Activated CD4-positive, alpha-beta T cell treated with anti-CD3 and anti-CD28 coated beads, Interleukin-2, amount 50 U/mL, for 4 hours (primary cell): ENCODE measurements at regions not wholly inside any gene's neighbourhood (a gene's known extent, or its start where the extent isn't known, plus 50 kb on each side); places are given as distances from the start of the nearest gene placed in this dataset.

Experiments used
- DNase-seq, 2 experiments: peaks; one replicate each; pipeline ENCODE4 v3.0.0-alpha.2; 2020

DNA sequence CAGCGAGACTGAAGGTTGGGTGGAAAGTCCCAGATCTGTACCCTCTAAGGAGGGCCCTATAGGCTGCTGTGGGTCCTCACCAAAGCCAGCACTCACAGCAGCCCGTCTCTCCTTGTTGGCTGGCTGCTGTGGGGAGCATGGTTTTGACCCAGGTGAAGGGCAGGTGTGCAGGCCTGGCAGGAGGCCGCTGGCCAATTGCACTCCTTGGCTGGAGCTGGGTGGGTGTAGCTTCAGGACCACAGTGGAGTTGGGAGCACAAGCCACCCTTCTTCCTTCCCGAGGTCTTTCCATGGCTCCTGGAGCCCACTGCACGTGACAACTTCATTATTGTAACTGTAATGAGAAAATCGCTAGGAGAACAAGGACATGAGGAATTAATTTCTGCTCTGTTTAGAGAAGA is 287.7 kb upstream of the FOXQ1 start:
- DNase-seq: no peak

GRCh38 chr6:1023229-1023628 is 288.7 kb upstream of the FOXQ1 start:
- no peak for DNase-seq

GRCh38 chr6:1022719-1023118 is 289.2 kb upstream of the FOXQ1 start:
- no peak for DNase-seq

DNA sequence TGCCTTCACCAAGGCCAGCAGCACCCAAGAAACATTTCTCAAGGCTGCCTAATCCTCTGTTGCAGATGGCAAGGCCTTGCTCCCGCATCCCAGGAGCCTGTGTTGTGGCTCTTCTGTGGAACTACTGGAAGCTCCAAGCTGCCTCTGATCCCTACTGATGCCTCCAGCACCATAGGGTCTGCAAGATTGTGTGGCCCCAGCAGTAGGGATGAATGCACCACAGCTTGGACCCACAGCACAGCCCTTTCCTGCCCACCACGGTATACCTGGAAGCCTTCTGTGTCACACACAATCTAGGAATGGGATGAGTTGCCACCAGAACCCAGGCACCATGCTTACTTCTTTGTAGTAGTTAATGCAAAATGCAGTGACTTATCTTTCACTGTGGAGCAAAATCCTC is 291.1 kb upstream of the FOXQ1 start:
- no peak for DNase-seq

- DNase-seq: no peak
Measured at GRCh38 chr6:1020133-1020532, 291.8 kb upstream of the FOXQ1 start.

DNA sequence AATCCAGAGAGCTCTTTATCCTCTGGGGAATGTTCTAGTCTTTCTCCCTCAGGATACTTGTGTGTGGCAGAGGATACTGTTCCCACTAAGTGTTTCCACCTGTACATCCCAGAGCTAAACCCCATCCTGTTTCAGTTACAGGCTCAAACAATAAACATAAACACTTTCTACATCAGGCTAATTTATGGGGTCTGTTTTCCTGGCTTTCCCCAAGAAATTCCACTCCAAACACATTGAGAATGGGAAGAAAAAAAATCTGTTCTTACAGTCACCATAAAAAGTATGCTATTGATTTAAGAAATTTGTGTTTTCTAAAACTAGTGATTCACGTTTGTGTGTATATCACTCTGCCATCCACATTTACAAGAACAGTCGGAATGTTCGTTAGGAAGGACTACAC is 293.9 kb upstream of the FOXQ1 start:
- DNase-seq: no peak

DNA sequence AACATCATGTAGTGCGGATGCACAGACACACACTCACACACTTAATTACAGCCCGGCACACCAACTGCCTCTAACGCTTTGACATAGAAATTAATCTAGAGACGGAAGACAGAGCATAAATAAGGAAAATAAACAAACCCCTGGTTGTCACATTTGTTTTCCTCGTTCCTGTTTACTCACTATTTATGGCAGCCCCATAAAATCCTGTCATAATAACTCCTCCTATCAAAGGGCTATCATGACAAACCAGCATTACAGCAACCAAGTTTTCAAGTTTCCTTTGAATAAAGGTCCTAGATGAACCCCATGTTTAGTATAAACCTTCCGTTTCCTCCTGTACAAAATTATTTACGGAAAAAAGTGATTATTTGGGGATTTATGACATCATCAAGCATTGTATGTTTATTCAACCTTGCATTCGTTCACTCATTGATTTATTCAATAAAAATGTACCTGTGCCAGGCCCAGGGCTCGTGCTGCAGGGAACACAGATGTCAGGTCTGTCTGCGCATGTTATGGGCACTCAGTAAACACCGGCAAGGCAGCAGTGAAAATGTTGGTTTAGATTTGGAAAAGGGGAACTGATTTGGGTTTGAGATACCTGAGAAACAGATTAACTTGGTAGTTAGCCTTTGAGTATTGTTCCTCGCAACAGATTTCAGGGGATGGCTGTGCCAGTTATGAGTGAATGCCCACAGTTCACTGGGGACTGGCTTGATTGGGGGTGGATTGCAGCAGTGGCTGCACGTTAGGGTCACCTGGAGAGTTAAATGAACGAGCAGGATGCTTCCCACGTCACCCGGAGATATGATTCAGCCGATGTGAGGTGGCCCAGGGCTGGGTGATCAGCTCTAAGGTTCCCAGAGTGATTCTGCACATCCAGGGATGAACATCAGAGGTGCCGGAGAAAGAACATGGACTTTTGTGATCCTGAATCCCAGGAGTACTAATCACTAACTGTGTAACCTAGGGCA is 295.3 kb upstream of the FOXQ1 start:
- DNase-seq: no peak

- DNase-seq: no peak
Measured at GRCh38 chr6:1015825-1016224, 296.1 kb upstream of the FOXQ1 start.

DNA sequence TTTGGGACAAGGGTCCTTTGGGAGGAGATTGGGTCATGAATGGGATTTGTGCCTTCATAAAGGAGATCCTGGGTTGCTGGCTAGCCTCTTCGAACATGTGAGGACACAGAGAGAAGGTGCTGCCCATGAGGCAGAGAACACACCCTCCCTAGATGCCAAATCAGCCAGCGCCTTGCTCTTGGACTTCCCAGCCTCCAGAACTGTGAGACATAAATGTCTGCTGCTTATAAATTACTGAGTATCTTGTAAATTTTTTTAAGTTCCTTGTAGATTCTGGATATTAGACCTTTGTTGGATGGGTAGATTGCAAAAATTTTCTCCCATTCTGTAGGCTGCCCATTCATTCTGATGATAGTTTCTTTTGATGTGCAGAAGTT is 297.5 kb upstream of the FOXQ1 start:
- DNase-seq: no peak

DNA sequence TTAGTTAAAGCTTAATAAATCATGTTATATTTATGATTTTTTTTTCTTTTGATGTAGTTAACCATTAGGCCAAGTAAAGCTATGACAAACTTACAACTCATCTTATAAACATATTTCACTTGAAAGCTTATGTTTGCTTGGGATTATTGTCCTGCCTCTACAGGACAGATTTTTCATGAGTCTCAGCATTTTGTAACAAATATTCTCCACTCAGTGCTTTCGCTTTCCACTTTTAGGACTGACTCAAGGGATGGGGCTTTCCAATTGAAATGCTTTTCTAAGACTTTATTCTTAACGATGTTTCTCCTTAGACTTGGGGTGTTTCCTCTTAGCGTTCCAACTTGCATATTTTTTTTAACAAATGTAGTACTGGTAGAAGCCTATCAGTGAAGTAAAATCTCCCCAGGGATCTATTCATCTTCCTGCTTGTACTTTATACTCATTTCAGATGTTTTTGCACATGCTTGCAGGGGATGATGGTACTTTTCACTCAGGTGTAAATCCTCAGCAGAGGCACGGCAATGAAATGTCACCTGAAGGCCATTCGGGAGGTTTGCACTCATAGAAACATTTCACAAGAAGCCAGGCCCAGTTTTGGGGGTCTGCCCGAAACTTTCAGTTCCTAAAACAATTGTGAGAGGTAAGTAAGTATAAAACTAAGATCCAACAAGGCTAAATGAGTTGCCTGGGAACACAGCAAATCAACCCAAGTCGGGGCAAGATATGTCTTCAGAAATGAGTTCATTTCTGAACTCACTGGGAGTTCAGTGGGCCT is 298.1 kb upstream of the FOXQ1 start:
- DNase-seq: no peak

DNA sequence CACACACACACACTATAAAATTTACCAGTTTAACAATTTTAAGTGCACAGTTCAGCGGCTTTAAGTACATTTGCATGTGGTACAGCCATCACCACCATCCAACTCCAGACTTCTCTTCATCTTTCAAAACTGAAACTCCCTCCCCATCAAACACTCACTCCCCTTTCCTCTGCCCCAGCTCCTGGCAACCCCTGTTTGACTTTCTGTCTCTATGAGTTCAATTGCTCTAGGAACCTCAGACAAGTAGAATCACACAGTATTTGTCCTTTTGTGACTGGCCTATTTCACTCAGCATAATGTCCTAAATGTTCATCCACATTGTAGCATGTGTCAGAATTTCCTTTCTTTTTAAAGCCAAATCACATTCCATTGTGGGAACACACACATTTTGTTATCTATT is 302.8 kb upstream of the FOXQ1 start:
- no peak for DNase-seq

DNA sequence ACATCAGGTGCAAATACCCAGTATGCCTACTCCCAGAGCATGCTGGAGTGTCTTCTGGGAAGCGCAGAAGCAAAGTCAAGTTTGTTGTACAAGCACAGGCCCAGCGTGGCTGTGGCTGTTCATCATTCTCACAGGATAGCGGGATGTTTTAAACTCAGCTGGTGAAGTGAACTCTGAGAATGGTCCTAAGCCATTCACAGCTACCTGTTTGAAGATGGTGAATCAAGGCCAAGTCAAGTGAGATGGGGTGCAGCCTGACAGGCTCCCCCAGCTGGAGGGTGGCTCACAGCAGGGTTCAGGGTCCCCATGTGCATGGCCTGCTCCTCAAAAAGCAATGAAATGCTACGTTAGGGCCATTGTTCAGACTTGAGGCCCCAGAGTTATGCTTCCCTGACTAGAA is 304.7 kb upstream of the FOXQ1 start:
- DNase-seq: no peak

- no peak for DNase-seq
Measured at GRCh38 chr6:1004885-1005630, 306.8 kb upstream of the FOXQ1 start.

DNA sequence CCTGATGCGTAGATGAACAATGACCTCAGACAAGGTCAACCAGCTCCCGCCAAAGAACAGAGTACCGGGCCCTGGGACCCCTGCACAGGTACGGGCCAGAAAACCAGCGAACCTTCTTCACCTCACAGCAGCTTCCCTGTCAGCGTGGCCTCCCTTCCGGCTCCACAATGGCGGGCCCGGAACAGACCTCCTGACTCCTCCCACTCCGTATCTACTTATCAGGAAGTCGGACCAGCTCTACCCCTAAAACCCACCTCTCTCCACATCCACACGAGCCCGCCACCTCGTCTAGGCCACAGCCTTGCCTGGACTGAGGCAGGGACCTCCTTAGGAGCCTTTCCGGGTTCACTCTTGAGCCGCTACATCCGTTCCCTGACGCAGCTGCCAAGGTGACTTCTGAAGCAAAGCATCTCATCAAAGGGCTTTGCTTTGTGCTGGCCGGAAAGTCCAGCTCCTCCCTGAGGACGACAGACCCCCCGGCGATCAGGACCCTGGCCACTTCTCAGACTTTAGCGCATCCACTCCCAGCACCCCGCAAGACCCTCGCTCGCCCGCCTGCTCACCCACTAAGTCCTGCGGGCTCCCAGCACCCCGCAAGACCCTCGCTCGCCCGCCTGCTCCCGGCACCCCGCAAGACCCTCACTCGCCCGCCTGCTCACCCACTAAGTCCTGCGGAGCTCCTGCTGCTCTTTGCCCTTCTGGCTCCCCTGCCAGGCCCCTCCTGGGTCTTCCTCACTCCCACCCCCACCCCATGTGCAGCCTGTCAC is 308.3 kb upstream of the FOXQ1 start:
- no peak for DNase-seq

- DNase-seq: no peak
Measured at GRCh38 chr6:1002989-1003388, 308.9 kb upstream of the FOXQ1 start.

GRCh38 chr6:1001655-1002349 is 308.9 kb upstream of the EXOC2 start:
- no peak for DNase-seq

- no peak for DNase-seq
Measured at GRCh38 chr6:999552-999951, 306.6 kb upstream of the EXOC2 start.

DNA sequence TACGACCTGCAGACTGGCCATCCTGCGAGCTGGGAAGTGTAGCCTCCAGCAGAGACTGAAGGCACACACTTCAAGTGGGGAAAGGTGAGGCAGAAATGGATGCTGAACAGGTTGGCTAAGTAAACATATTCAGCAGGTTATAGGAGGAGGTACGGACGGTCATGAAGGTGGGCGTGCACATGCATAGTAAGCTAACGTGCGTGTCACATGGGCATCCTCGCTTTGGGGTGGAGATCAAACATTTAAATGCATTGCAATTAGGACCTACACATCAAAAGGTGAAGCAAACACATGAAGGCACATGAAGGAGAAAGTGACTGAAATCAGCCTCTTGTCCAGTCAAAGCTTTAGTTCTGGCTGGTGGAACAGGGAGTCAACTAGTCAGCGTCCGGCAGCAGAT is 305.6 kb upstream of the EXOC2 start:
- DNase-seq: no peak

GRCh38 chr6:996271-996852 is 303.4 kb upstream of the EXOC2 start:
- no peak for DNase-seq

DNA sequence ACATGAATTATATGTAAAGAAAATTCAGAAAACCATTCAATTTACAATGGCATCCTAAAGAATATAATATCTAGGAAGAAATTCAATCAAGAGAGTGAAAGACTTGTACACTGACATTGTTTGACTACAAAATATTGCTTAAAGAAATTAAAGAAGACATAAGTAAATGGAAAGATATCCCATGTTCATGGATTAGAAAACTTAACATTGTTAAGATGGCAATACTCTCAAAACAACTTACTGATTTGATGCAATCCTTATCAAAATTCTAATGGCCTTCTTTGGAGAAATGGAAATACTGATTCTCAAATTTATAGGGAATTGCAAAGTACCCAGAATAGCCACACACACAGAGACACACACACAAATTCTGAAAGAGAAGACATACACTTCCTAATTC is 298.3 kb upstream of the EXOC2 start:
- DNase-seq: no peak

DNA sequence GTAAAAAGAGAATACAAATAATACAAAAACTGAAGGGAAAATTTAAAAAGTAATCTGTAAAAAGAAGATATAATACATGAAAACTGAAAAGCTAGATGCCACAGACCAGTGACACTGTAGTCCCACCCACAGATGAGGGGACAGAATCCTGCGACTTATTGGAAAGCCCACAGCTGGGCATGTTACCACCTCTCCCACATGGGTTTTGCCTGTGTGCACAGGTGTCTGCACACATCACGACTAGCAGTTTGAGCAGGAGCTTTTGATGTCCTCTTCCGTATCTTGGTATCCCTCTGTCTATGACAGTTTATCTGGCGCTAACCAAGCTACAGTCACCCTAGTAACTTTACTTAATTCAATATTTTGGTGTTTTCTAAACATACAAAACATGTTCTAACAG is 291.1 kb upstream of the EXOC2 start:
- no peak for DNase-seq
